Liver (tissue), 3 donors: ENCODE measurements at regions not wholly inside any gene's neighbourhood (a gene's known extent, or its start where the extent isn't known, plus 50 kb on each side); places are given as distances from the start of the nearest gene placed in this dataset.

Experiments used
- FOXA1 ChIP-seq: IDR thresholded peaks from 2 replicates; pipeline ENCODE4 v1.6.1; 2016; ENCODE audit warnings: antibody characterized with exemption
- GABPA ChIP-seq, 2 donors: IDR thresholded peaks in 1 of 2; conservative IDR thresholded peaks in 1 of 2; 2 replicates each; pipeline ENCODE4 v1.6.1; 2016; ENCODE audit warnings: antibody characterized with exemption in 2 of 2, mild to moderate bottlenecking in 1 of 2, moderate library complexity in 1 of 2
- JUND ChIP-seq, 2 donors: IDR thresholded peaks; 2 replicates each; pipeline ENCODE4 v1.6.1; 2016; ENCODE audit warnings: antibody characterized with exemption in 2 of 2
- RAD21 ChIP-seq, 2 donors: IDR thresholded peaks; 2 replicates each; pipeline ENCODE4 v1.6.1; 2016; ENCODE audit warnings: antibody characterized with exemption in 2 of 2, mild to moderate bottlenecking in 2 of 2
- YY1 ChIP-seq: IDR thresholded peaks from 2 replicates; pipeline ENCODE4 v1.6.1; 2016; ENCODE audit warnings: antibody characterized with exemption, mild to moderate bottlenecking
- TF ChIP-seq, protein P1 (sequence below): fragments of 150-350 bp; IDR thresholded peaks from 2 replicates; pipeline ENCODE4 v1.5.1; 2017; ENCODE audit warnings: improper control_type of control experiment, low read depth, low read length; ENCODE audit not compliant: missing input control
- TF ChIP-seq, protein P2 (sequence below): IDR thresholded peaks from 2 replicates; pipeline ENCODE4 v1.6.1; 2016; ENCODE audit warnings: antibody characterized with exemption
- TF ChIP-seq, protein P3 (sequence below): IDR thresholded peaks from 2 replicates; pipeline ENCODE4 v1.6.1; 2016; ENCODE audit warnings: antibody characterized with exemption, mild to moderate bottlenecking
- donor health status: healthy.
- donor health status: healthy.

DNA sequence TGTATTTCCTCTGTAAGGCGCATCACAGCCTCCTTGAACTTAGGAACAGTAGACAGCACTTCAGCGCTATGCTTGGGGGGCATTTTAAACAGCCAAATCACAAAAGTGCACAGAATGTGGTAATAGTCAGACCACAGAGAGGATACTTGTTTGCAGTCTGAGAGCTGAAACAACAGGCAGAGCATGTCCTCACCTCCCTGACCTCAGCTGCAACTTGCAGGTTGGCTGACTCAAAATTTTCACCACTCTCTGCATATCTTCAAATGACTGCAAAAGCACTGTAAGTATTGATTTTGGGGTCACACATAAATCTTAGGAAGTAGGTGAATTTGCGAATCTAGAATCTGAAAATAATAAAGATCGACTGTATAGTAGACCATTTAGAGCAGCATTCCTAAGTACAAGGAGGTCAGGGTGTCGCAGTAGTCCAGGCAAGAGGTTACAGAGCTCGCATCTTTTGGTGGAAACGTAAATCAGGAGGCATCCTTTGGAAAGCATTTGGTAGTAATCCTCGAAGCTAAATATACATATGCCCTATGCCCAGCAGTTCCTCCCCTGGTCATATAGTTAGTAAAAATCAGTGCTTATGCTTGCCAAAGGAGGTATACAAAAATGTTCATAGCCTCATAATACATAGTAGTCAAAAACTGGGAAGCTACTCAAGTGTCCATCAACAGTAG, 108.2 kb upstream of the MYCN start:
- TF ChIP-seq, protein P1, sequence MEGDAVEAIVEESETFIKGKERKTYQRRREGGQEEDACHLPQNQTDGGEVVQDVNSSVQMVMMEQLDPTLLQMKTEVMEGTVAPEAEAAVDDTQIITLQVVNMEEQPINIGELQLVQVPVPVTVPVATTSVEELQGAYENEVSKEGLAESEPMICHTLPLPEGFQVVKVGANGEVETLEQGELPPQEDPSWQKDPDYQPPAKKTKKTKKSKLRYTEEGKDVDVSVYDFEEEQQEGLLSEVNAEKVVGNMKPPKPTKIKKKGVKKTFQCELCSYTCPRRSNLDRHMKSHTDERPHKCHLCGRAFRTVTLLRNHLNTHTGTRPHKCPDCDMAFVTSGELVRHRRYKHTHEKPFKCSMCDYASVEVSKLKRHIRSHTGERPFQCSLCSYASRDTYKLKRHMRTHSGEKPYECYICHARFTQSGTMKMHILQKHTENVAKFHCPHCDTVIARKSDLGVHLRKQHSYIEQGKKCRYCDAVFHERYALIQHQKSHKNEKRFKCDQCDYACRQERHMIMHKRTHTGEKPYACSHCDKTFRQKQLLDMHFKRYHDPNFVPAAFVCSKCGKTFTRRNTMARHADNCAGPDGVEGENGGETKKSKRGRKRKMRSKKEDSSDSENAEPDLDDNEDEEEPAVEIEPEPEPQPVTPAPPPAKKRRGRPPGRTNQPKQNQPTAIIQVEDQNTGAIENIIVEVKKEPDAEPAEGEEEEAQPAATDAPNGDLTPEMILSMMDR = no peak
- TF ChIP-seq, protein P2, sequence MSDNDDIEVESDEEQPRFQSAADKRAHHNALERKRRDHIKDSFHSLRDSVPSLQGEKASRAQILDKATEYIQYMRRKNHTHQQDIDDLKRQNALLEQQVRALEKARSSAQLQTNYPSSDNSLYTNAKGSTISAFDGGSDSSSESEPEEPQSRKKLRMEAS = no peak
- TF ChIP-seq JUND (IDR thresholded peaks at IDR 0.05) (no peak), RAD21 (IDR thresholded peaks at IDR 0.05) (no peak), YY1 (no peak), GABPA (IDR thresholded peaks at IDR 0.05 in 1 of 2, conservative IDR thresholded peaks at IDR 0.05 in 1 of 2) (no peak), FOXA1 (no peak)
- TF ChIP-seq, protein P3, sequence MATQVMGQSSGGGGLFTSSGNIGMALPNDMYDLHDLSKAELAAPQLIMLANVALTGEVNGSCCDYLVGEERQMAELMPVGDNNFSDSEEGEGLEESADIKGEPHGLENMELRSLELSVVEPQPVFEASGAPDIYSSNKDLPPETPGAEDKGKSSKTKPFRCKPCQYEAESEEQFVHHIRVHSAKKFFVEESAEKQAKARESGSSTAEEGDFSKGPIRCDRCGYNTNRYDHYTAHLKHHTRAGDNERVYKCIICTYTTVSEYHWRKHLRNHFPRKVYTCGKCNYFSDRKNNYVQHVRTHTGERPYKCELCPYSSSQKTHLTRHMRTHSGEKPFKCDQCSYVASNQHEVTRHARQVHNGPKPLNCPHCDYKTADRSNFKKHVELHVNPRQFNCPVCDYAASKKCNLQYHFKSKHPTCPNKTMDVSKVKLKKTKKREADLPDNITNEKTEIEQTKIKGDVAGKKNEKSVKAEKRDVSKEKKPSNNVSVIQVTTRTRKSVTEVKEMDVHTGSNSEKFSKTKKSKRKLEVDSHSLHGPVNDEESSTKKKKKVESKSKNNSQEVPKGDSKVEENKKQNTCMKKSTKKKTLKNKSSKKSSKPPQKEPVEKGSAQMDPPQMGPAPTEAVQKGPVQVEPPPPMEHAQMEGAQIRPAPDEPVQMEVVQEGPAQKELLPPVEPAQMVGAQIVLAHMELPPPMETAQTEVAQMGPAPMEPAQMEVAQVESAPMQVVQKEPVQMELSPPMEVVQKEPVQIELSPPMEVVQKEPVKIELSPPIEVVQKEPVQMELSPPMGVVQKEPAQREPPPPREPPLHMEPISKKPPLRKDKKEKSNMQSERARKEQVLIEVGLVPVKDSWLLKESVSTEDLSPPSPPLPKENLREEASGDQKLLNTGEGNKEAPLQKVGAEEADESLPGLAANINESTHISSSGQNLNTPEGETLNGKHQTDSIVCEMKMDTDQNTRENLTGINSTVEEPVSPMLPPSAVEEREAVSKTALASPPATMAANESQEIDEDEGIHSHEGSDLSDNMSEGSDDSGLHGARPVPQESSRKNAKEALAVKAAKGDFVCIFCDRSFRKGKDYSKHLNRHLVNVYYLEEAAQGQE = no peak
